NT2/D1 (cell line): ENCODE measurements at regions not wholly inside any gene's neighbourhood (a gene's known extent, or its start where the extent isn't known, plus 50 kb on each side); places are given as distances from the start of the nearest gene placed in this dataset.

Experiments
- DNase-seq: peaks from one replicate; pipeline ENCODE4 v3.0.0-alpha.2; 2011; ENCODE audit warnings: low read depth, low spot score
- H3K27me3 ChIP-seq: 2 replicates; pipeline ENCODE4 v1.6.0; 2011; ENCODE audit warnings: mild to moderate bottlenecking; ENCODE audit not compliant: insufficient read length, insufficient read depth
- H3K36me3 ChIP-seq: 2 replicates; pipeline ENCODE4 v1.6.1; 2011; ENCODE audit warnings: mild to moderate bottlenecking, low read length, mixed read lengths; ENCODE audit not compliant: insufficient read depth, insufficient read length
- H3K4me1 ChIP-seq: 2 replicates; pipeline ENCODE4 v1.5.1; 2011; ENCODE audit not compliant: insufficient read depth, insufficient read length
- H3K4me3 ChIP-seq: 2 replicates; pipeline ENCODE4 v1.5.1; 2011; ENCODE audit warnings: low read depth; ENCODE audit not compliant: insufficient read length
- H3K9ac ChIP-seq: 2 replicates; pipeline ENCODE4 v1.6.0; 2011; ENCODE audit warnings: low read depth; ENCODE audit not compliant: insufficient read length
- H3K9me3 ChIP-seq: 2 replicates; pipeline ENCODE4 v1.5.1; 2011; ENCODE audit warnings: mild to moderate bottlenecking, low read length; ENCODE audit not compliant: insufficient read depth
- SUZ12 ChIP-seq: IDR thresholded peaks from 2 replicates; pipeline ENCODE4 v1.6.1; 2011; ENCODE audit not compliant: insufficient read length, insufficient read depth; ENCODE audit errors: extremely low read depth
- YY1 ChIP-seq: IDR thresholded peaks from 2 replicates; pipeline ENCODE4 v1.6.1; 2011; ENCODE audit not compliant: insufficient read length, insufficient read depth
- ZNF274 ChIP-seq: IDR thresholded peaks from 2 replicates; pipeline ENCODE4 v1.6.1; 2011; ENCODE audit warnings: mild to moderate bottlenecking, low read depth, low read length

DNA sequence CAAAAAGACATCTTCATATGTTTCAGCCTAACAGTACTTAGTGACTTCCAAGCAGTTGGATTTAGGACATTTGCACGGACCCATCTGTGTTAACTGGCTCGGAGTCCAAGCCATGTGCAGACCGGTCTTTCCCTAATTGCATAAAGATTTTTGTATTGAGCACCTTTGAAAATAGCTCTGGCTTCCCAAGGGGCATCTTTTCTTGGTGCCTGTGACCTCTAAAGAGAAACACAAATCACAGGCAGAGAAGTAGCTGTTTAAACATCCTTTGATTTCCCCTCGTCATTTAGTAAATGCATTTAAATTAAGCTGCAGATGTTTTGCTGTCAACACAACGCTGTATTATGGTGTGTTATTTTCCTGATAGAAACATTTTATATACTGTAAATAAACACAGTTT is 288.2 kb upstream of the SALL1 start:
- Histone ChIP-seq H3K27me3 (no peaks in the 10 kb centered on the region), H3K4me3 (no peak overlapping the region), H3K4me1 (no peaks in the 10 kb centered on the region), H3K36me3 (no peaks in the 10 kb centered on the region), H3K9ac (no peak overlapping the region), H3K9me3 (no peaks in the 10 kb centered on the region)
- DNase-seq = no peak
- TF ChIP-seq YY1 (no peak), SUZ12 (no peak), ZNF274 (no peak)

DNA sequence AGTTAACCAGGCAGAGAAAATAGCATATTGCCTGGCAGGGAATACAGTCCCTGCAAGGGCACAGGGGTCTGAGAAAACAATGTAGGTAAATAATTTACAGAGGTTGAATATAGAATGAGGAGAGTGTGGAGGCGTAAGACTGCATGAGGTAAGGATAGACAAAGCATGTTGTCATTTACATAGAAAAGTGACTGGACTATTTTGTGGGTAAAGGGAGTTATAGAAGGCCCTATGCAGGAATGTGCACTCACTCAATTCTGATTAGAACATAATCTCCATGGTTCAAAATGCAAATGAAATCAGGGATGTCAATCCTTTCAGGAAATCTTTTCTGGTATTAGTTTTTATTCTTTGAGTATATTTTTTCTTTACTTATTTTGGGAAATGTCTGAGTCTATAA is 285.7 kb upstream of the SALL1 start:
- H3K4me1 ChIP-seq = no peaks in the 10 kb centered on the region
- H3K36me3 ChIP-seq = no peaks in the 10 kb centered on the region
- H3K9me3 ChIP-seq = no peaks in the 10 kb centered on the region
- TF ChIP-seq SUZ12 (no peak), ZNF274 (no peak), YY1 (no peak)
- no peak overlapping the region for H3K9ac ChIP-seq
- DNase-seq = no peak
- H3K27me3 ChIP-seq = no peaks in the 10 kb centered on the region
- no peak overlapping the region for H3K4me3 ChIP-seq

DNA sequence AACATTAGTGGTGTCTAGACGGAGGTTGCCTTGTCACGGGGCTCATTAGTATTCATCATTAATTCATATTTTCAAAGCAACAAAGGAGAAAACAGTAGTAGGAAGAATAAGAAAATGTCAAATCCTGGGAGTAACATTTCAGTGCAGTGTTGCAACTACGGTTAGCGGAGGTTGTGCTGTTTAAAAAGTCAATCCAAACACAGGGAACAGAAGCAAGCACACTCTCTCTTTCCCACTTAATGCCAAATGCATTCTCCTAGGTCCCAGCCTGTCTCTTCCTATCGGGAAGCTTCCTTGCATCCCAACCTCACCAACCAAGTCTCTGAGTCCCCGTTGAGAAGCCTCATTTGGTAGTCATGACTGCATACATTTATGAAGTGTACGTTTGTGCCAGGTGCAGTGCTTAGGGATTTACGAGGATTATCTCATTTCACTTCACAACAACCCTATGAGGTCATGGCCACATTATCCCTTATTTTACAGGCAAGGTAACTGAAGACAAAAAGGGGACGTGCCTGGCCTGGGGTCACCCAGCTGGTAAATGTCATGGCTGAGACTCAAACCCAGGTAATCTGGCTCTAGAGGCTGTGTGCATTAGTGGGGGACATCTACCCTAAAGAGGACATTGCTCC is 283.6 kb upstream of the SALL1 start:
- TF ChIP-seq SUZ12 (no peak), YY1 (no peak), ZNF274 (no peak)
- Histone ChIP-seq H3K36me3 (no peaks in the 10 kb centered on the region), H3K4me1 (no peaks in the 10 kb centered on the region), H3K9ac (no peak overlapping the region), H3K4me3 (no peak overlapping the region), H3K9me3 (no peaks in the 10 kb centered on the region), H3K27me3 (no peaks in the 10 kb centered on the region)
- no peak for DNase-seq

DNA sequence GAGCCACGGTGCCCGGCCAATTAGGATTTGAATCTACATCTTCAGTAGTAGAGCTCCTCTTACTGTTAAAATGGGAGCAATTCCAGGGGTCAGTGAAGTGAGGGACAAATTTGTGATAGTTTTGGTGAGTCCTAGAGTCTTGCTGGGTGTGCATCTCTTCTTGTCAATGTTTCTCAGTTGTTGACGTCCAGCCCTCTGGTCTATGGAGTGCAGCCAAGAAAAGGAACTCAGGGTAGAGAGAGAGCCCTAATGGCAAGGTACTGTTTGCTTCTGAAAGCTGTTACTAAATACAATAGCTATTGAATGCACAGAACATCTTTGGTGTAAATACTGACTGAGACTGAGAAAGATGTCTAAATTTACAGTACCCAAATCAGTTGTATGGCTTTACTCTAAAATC is 282.5 kb upstream of the SALL1 start:
- no peak overlapping the region for H3K9ac ChIP-seq
- no peaks in the 10 kb centered on the region for H3K4me1 ChIP-seq
- no peaks in the 10 kb centered on the region for H3K36me3 ChIP-seq
- TF ChIP-seq ZNF274 (no peak), SUZ12 (no peak), YY1 (no peak)
- DNase-seq = no peak
- H3K9me3 ChIP-seq = no peaks in the 10 kb centered on the region
- no peaks in the 10 kb centered on the region for H3K27me3 ChIP-seq
- H3K4me3 ChIP-seq = no peak overlapping the region

DNA sequence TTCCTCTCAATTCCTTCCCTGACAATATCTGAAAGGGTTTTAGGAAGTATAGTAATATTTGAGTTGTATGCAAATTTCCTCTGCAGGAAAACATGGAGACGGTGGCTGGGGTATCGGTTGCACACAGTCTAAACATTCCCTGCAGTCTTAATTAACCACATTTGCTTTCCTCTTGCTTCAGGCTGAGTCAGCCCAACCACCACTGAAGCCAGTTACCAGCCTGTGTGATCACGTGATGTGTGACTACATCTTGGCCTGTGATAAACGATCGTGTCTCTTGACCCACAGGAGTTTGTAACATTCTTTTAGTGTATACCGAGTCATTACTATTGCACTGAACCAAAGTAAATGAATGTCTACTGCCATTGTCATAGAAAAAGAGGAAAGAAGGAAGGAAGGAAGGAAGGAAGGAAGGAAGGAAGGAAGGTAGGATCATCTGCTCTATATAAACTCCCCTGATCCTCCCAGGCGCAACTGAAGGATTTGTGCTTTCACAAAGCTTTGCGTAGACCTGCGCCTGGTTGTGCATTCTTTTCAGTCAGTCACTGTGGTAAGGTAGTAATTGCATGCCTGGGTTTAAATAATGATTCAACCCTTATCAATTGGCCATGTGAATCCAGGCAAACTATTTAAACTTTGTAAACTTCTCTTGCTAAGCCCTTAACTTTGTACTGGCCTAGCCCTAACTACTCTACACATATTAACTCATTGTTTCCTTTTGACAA is 280.6 kb upstream of the SALL1 start:
- Histone ChIP-seq H3K9ac (no peak overlapping the region), H3K9me3 (no peaks in the 10 kb centered on the region), H3K27me3 (no peaks in the 10 kb centered on the region), H3K36me3 (no peaks in the 10 kb centered on the region), H3K4me1 (no peaks in the 10 kb centered on the region), H3K4me3 (no peak overlapping the region)
- no peak for DNase-seq
- TF ChIP-seq YY1 = no peak
- no peak for TF ChIP-seq SUZ12
- no peak for TF ChIP-seq ZNF274

DNA sequence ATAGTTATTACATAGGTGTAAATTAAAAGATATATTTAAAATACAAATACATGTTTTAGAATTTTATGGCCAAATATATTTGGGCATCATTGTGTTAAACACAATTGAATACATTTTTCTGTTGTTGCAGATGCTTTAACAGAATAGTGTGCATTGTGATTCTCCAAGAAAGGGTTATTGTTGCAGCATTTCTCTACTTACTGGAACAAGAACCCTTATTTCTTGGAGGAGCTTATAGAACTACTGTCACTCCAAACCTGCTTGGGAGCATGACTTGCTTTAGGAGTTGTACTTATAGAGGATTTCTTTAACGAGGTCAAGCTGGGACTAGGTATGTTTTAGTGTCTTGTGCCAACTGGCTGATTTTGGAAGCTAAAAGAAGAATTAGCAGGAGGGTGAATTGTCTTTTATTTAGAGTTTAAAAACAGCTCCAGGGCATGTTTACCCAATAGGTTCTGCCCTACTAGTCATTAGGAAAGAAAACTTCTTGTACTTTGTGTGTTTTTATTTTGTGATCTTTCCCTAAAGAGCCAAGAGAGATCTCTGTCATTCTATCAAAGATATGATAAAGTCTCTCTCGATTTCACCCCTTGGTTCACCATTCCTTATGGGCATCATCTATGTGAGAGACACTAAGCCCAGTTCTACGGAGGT is 279.8 kb upstream of the SALL1 start:
- H3K4me1 ChIP-seq = no peaks in the 10 kb centered on the region
- no peaks in the 10 kb centered on the region for H3K36me3 ChIP-seq
- no peak overlapping the region for H3K9ac ChIP-seq
- H3K4me3 ChIP-seq = no peak overlapping the region
- TF ChIP-seq ZNF274 (no peak), SUZ12 (no peak), YY1 (no peak)
- DNase-seq = no peak
- no peaks in the 10 kb centered on the region for H3K9me3 ChIP-seq
- H3K27me3 ChIP-seq = no peaks in the 10 kb centered on the region

DNA sequence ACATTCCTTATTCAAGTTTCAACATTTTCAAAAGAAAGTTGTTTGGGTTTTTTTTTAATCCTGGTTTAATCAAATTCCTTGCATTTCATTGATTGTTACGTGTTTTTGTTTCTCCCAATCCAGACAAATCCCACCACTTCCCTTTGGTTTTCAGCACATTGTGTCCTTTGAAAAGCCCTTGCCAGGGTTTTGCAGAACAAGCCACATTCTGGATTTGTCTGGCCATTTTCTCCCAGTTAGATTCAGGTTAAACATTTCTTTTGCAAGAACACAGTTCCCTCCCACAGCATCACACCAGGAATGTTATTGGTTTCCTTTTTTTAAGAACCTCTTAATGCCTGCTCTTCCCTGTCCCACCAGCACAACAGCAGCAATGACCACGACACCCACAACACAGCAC is 278.0 kb upstream of the SALL1 start:
- Histone ChIP-seq H3K27me3 (no peaks in the 10 kb centered on the region), H3K4me3 (no peak overlapping the region), H3K9ac (no peak overlapping the region), H3K4me1 (no peaks in the 10 kb centered on the region), H3K9me3 (no peaks in the 10 kb centered on the region), H3K36me3 (no peaks in the 10 kb centered on the region)
- TF ChIP-seq SUZ12 = no peak
- TF ChIP-seq ZNF274 = no peak
- no peak for TF ChIP-seq YY1
- DNase-seq = no peak
